LNCAP (cell line): ENCODE measurements at regions not wholly inside any gene's neighbourhood (a gene's known extent, or its start where the extent isn't known, plus 50 kb on each side); places are given as distances from the start of the nearest gene placed in this dataset.

ENCODE experiments used
- CTCF ChIP-seq: fragments of 450-650 bp; IDR thresholded peaks from 2 replicates; pipeline ENCODE4 v1.5.1; 2017; ENCODE audit warnings: mild to moderate bottlenecking

- TF ChIP-seq CTCF: no peak
Measured at GRCh38 chr13:21938168-21938567, 267.3 kb downstream of the FGF9 start.

GRCh38 chr13:21938636-21939035 lies 267.8 kb downstream of the FGF9 start:
- TF ChIP-seq CTCF: no peak

- no peak for TF ChIP-seq CTCF
Measured at GRCh38 chr13:21942061-21942460, 271.2 kb downstream of the FGF9 start.

GRCh38 chr13:21944610-21945009 lies 273.7 kb downstream of the FGF9 start:
- TF ChIP-seq CTCF: no peak

GRCh38 chr13:21945195-21945594 lies 274.3 kb downstream of the FGF9 start:
- no peak for TF ChIP-seq CTCF

GRCh38 chr13:21946964-21947363 lies 276.1 kb downstream of the FGF9 start:
- no peak for TF ChIP-seq CTCF

GRCh38 chr13:21948769-21949474 lies 278.0 kb downstream of the FGF9 start:
- TF ChIP-seq CTCF: no peak
